D721Med (cell line): ENCODE measurements at regions not wholly inside any gene's neighbourhood (a gene's known extent, or its start where the extent isn't known, plus 50 kb on each side); places are given as distances from the start of the nearest gene placed in this dataset.

ENCODE experiments used
- DNase-seq: peaks from one replicate; pipeline ENCODE4 v3.0.0; 2011; ENCODE audit warnings: low spot score; ENCODE audit not compliant: insufficient read length
- FAIRE-seq: peaks from 2 replicates; lab custom pipeline; 2011; peaks lifted over from hg19 to GRCh38; lab: Jason Lieb, UNC
- CTCF ChIP-seq: IDR thresholded peaks from 2 replicates; pipeline ENCODE4 v1.5.1; 2012; ENCODE audit warnings: mild to moderate bottlenecking, control low read depth; ENCODE audit not compliant: insufficient read depth; ENCODE audit errors: missing control alignments

GRCh38 chr3:72169561-72170472 is 384.9 kb upstream of the PROK2 start:
- TF ChIP-seq CTCF = no peak
- FAIRE-seq (no peak), DNase-seq (no peak)

- FAIRE-seq (no peak), DNase-seq (no peak)
- no peak for TF ChIP-seq CTCF
These were observed 384.2 kb upstream of the PROK2 start for GRCh38 chr3:72169120-72169519.

GRCh38 chr3:72165808-72166207 is 380.9 kb upstream of the PROK2 start:
- no peak for TF ChIP-seq CTCF
- FAIRE-seq (no peak), DNase-seq (no peak)

- no peak for DNase-seq
- no peak for TF ChIP-seq CTCF
- FAIRE-seq = no peak
These were observed 380.4 kb upstream of the PROK2 start for GRCh38 chr3:72165317-72165716.

- no peak for FAIRE-seq
- TF ChIP-seq CTCF = no peak
- DNase-seq = no peak
These were observed 379.7 kb upstream of the PROK2 start for GRCh38 chr3:72164635-72164978.

- no peak for DNase-seq
- no peak for TF ChIP-seq CTCF
- no peak for FAIRE-seq
These were observed 379.1 kb upstream of the PROK2 start for GRCh38 chr3:72163809-72164634.
